Dedifferentiated amniotic fluid mesenchymal stem cell (primary cell): ENCODE measurements at regions not wholly inside any gene's neighbourhood (a gene's known extent, or its start where the extent isn't known, plus 50 kb on each side); places are given as distances from the start of the nearest gene placed in this dataset.

Experiments
- DNase-seq: peaks from one replicate; pipeline ENCODE4 v3.0.0-alpha.2; 2016; ENCODE audit errors: extremely low spot score

GRCh38 chr1:234884701-234885100 is 243.9 kb downstream of the TOMM20 start:
- no peak for DNase-seq

- DNase-seq, result no peak
Observed at GRCh38 chr1:234884006-234884405, 244.6 kb downstream of the TOMM20 start.

GRCh38 chr1:234882898-234883297 is 245.7 kb downstream of the TOMM20 start:
- no peak for DNase-seq

GRCh38 chr1:234881893-234882771 is 246.5 kb downstream of the TOMM20 start:
- DNase-seq, result no peak

GRCh38 chr1:234879147-234880080 is 249.2 kb downstream of the TOMM20 start:
- no peak for DNase-seq

GRCh38 chr1:234878288-234878687 is 250.3 kb downstream of the TOMM20 start:
- DNase-seq, result no peak

GRCh38 chr1:234877761-234878160 is 250.9 kb downstream of the TOMM20 start:
- DNase-seq, result no peak

GRCh38 chr1:234875953-234876855 is 252.4 kb downstream of the TOMM20 start:
- no peak for DNase-seq

GRCh38 chr1:234875328-234875952 is 253.2 kb downstream of the TOMM20 start:
- DNase-seq, result no peak

GRCh38 chr1:234874291-234875288 is 254.0 kb downstream of the TOMM20 start:
- no peak for DNase-seq

GRCh38 chr1:234871710-234872271 is 256.8 kb downstream of the TOMM20 start:
- no peak for DNase-seq

GRCh38 chr1:234871039-234871709 is 257.5 kb downstream of the TOMM20 start:
- no peak for DNase-seq

GRCh38 chr1:234870020-234870981 is 258.3 kb downstream of the TOMM20 start:
- DNase-seq, result no peak

GRCh38 chr1:234869182-234870019 is 259.2 kb downstream of the TOMM20 start:
- DNase-seq, result no peak

- no peak for DNase-seq
Observed at GRCh38 chr1:234868296-234869147, 258.5 kb upstream of the IRF2BP2 start.
